Large intestine (tissue), 3 donors: ENCODE measurements at regions not wholly inside any gene's neighbourhood (a gene's known extent, or its start where the extent isn't known, plus 50 kb on each side); places are given as distances from the start of the nearest gene placed in this dataset.

Experiments
- DNase-seq, 2 donors: peaks; one replicate each; pipeline versions ENCODE4 v3.0.0 to v3.0.0-alpha.2; 2013
- H3K27ac ChIP-seq: one replicate; pipeline ENCODE4 v1.5.1; 2013; ENCODE audit warnings: low read length
- H3K27me3 ChIP-seq: 2 replicates; pipeline ENCODE4 v1.6.1; 2013; ENCODE audit warnings: low read length; ENCODE audit not compliant: control insufficient read depth, insufficient read depth
- H3K36me3 ChIP-seq: 2 replicates; pipeline ENCODE4 v1.6.1; 2013; ENCODE audit warnings: low read length; ENCODE audit not compliant: control insufficient read depth, insufficient read depth
- H3K4me1 ChIP-seq: one replicate; pipeline ENCODE4 v1.6.1; 2013; ENCODE audit warnings: low read length; ENCODE audit not compliant: control insufficient read depth, insufficient read depth
- H3K4me3 ChIP-seq: one replicate; pipeline ENCODE4 v1.5.1; 2013; ENCODE audit warnings: low read length
- H3K9me3 ChIP-seq: one replicate; pipeline ENCODE4 v1.6.1; 2013; ENCODE audit warnings: mild to moderate bottlenecking, low read depth, low read length, moderate library complexity; ENCODE audit not compliant: control insufficient read depth
- WGBS: methylation state at CpG from one replicate; pipeline ENCODE4 v1.1.5; 2013; ENCODE audit warnings: low lambda C conversion rate; ENCODE audit not compliant: insufficient coverage; 5-methylcytosine and 5-hydroxymethylcytosine counted together

- no peak overlapping the region for H3K27ac ChIP-seq
- no peaks in the 10 kb centered on the region for H3K9me3 ChIP-seq
- H3K4me3 ChIP-seq = no peak overlapping the region
- no peaks in the 10 kb centered on the region for H3K4me1 ChIP-seq
- WGBS = no CpG with 5 or more reads among the region's 2 CpGs
- no peaks in the 10 kb centered on the region for H3K36me3 ChIP-seq
- no peak for DNase-seq
- no peaks in the 10 kb centered on the region for H3K27me3 ChIP-seq
Observed at GRCh38 chr2:215625207-215625606, 189.3 kb upstream of the FN1 start.

GRCh38 chr2:215624423-215624829 lies 188.6 kb upstream of the FN1 start:
- peak overlapping the region; percentile 18 for H3K27ac ChIP-seq

GRCh38 chr2:215622837-215623236 lies 187.0 kb upstream of the FN1 start:
- no CpG with 5 or more reads among the region's 5 CpGs for WGBS
- H3K27ac ChIP-seq = no peak overlapping the region
- DNase-seq = no peak
- no peaks in the 10 kb centered on the region for H3K9me3 ChIP-seq
- peaks cover 6% of the 10 kb centered on the region for H3K4me1 ChIP-seq
- no peaks in the 10 kb centered on the region for H3K36me3 ChIP-seq
- no peaks in the 10 kb centered on the region for H3K27me3 ChIP-seq
- no peak overlapping the region for H3K4me3 ChIP-seq

More at GRCh38 chr2:215624423-215624829, 188.6 kb upstream of the FN1 start:
- Histone ChIP-seq H3K4me3 (no peak overlapping the region), H3K4me1 (no peaks in the 10 kb centered on the region), H3K27me3 (no peaks in the 10 kb centered on the region), H3K9me3 (no peaks in the 10 kb centered on the region), H3K36me3 (no peaks in the 10 kb centered on the region)
- peak; percentile 59 to 73 for DNase-seq
- WGBS = no CpG with 5 or more reads among the region's 7 CpGs

- Histone ChIP-seq H3K27ac (no peak overlapping the region), H3K27me3 (no peaks in the 10 kb centered on the region), H3K4me3 (no peak overlapping the region), H3K4me1 (peaks cover 6% of the 10 kb centered on the region), H3K9me3 (no peaks in the 10 kb centered on the region), H3K36me3 (no peaks in the 10 kb centered on the region)
- no peak for DNase-seq
- WGBS = no CpG with 5 or more reads among the region's 2 CpGs
Observed at GRCh38 chr2:215621381-215621780, 185.5 kb upstream of the FN1 start.

DNA sequence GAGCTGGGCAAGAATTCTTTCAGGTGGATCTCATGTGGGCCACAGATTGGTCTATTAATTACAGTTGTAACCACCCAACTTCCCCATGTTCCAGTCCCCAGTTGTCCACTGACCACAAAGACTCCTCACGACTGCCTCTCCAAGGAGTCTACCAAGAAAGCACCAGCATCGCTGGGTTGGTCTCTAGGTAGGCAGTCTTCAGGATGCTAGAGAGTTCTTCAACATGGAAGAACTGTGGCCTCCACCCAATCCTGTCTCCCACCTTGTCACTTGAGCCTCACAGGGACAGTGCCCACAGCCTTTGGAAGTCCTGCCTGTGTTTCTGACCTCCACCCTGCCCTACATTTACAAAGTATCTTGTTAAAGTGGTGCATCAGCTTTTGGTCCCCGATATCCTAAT lies 184.7 kb upstream of the FN1 start:
- no peak overlapping the region for H3K4me3 ChIP-seq
- H3K27ac ChIP-seq = no peak overlapping the region
- no peaks in the 10 kb centered on the region for H3K36me3 ChIP-seq
- DNase-seq = no peak
- H3K4me1 ChIP-seq = peaks cover 6% of the 10 kb centered on the region
- no CpG with 5 or more reads among the region's 3 CpGs for whole genome bisulfite sequencing
- no peaks in the 10 kb centered on the region for H3K27me3 ChIP-seq
- H3K9me3 ChIP-seq = no peaks in the 10 kb centered on the region

GRCh38 chr2:215619989-215620388 lies 184.1 kb upstream of the FN1 start:
- H3K9me3 ChIP-seq = peaks cover 2% of the 10 kb centered on the region
- H3K4me1 ChIP-seq = peaks cover 6% of the 10 kb centered on the region
- DNase-seq = peak; percentile 75 to 85
- no CpG with 5 or more reads among the region's 10 CpGs for WGBS
- H3K36me3 ChIP-seq = no peaks in the 10 kb centered on the region
- no peak overlapping the region for H3K27ac ChIP-seq
- no peaks in the 10 kb centered on the region for H3K27me3 ChIP-seq
- H3K4me3 ChIP-seq = no peak overlapping the region

GRCh38 chr2:215619022-215619958 lies 183.4 kb upstream of the FN1 start:
- 11% methylated on average over 4 of the region's 14 CpGs for WGBS
- H3K27ac ChIP-seq = no peak overlapping the region
- H3K9me3 ChIP-seq = peaks cover 6% of the 10 kb centered on the region
- H3K36me3 ChIP-seq = no peaks in the 10 kb centered on the region
- DNase-seq = peak in 1 of 2 donors; percentile 54
- H3K4me1 ChIP-seq = peaks cover 6% of the 10 kb centered on the region
- no peaks in the 10 kb centered on the region for H3K27me3 ChIP-seq
- peak overlapping the region; percentile 7 for H3K4me3 ChIP-seq

DNA sequence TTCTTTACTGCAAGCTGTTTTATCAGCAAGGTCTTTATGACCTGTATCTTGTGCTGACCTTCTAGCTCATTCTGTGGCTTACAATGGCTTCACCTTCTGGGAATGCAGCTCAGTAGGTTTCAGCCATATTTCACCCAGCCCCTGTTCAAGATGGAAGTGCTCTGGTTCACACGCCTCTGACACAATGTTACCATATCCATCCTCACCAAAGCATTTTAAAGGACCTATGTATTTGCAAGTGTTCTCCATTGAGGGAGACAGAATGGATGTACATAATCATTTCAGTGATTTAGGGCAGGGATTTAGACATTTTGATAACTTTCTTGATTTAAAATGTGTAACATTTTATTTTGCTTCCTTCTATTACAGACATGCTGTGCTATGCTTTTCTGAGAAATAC lies 182.3 kb upstream of the FN1 start:
- Histone ChIP-seq H3K27ac (no peak overlapping the region), H3K4me1 (peaks cover 6% of the 10 kb centered on the region), H3K9me3 (peaks cover 6% of the 10 kb centered on the region), H3K4me3 (no peak overlapping the region), H3K27me3 (no peaks in the 10 kb centered on the region), H3K36me3 (no peaks in the 10 kb centered on the region)
- WGBS = no CpG with 5 or more reads among the region's 1 CpG
- no peak for DNase-seq

DNA sequence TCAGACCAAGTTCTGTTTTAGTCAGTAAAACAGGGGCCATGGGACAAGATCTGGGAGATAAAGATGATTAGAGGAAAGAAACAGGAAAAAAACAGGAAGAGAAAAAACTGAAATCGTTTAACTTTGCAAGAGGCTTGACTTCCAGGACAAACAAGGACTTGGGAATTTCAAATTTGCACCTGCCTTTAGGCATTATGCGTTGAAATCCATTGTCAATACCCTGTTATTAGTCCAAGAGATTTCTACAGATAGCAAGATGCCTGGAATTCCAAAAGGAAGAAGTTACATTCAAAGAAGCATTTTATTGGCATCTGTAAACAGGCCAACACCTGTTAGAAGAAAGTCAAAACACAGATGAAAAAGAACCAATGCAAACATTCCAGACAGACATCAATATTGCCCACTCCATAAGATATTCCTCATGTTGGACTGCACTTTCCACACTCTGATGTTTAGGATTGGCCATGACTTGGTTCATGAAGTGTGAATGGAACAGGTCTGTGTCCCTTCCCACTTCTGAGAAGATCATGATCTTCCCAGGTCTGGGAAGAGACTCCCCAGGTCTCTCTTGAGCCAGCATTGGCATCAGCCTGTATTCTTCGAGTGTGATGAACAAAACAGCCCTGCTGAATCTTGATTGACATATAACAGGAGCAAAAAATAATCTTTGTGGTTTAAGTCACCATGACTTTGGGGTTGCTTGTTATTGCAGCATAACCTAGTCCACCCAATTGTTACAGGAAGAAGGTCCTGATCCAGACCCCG lies 181.4 kb upstream of the FN1 start:
- 49% methylated on average over 2 of the region's 4 CpGs for WGBS
- DNase-seq = no peak
- Histone ChIP-seq H3K9me3 (peaks cover 6% of the 10 kb centered on the region), H3K4me3 (no peak overlapping the region), H3K36me3 (no peaks in the 10 kb centered on the region), H3K27me3 (no peaks in the 10 kb centered on the region), H3K27ac (no peak overlapping the region), H3K4me1 (peaks cover 6% of the 10 kb centered on the region)

DNA sequence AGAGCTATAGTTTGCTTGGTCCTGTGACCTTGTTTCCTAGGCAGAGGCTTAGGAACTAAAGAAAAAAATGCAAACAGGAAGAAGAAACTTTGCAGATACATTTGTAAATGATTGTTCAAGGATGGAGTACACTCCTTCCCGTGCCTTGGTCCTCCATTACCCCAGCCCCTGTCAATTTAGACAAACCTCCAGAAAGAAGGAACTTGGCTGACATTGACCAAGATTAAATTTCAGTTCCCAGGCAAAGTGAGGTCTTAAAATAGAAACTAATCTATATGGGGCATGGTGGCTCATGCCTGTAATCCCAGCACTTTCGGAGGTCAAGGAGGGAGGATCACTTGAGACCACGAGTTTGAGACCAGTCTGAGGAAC lies 179.9 kb upstream of the FN1 start:
- Histone ChIP-seq H3K36me3 (no peaks in the 10 kb centered on the region), H3K27me3 (no peaks in the 10 kb centered on the region), H3K27ac (no peak overlapping the region), H3K4me1 (peaks cover 6% of the 10 kb centered on the region), H3K4me3 (no peak overlapping the region), H3K9me3 (peaks cover 6% of the 10 kb centered on the region)
- WGBS = no CpG with 5 or more reads among the region's 3 CpGs
- no peak for DNase-seq
